Fibroblast of mammary gland (primary cell): ENCODE measurements at regions not wholly inside any gene's neighbourhood (a gene's known extent, or its start where the extent isn't known, plus 50 kb on each side); places are given as distances from the start of the nearest gene placed in this dataset.

Experiments
- DNase-seq: peaks from one replicate; pipeline ENCODE4 v3.0.0-alpha.2; 2010; ENCODE audit warnings: low read depth
- H3K4me3 ChIP-seq: 2 replicates; pipeline ENCODE4 v1.5.1; 2011; ENCODE audit warnings: low read depth, mild to moderate bottlenecking, low read length, moderate library complexity; ENCODE audit not compliant: control insufficient read depth
- TF ChIP-seq, protein P1 (sequence below): conservative IDR thresholded peaks from 2 replicates; pipeline ENCODE4 v1.5.1; 2011; ENCODE audit warnings: low read depth, low read length, inconsistent platforms; ENCODE audit not compliant: control insufficient read depth, insufficient read depth

GRCh38 chr5:89117124-89117644, 234.2 kb upstream of the MEF2C start:
- H3K4me3 ChIP-seq: no peak overlapping the region
- TF ChIP-seq, protein P1, sequence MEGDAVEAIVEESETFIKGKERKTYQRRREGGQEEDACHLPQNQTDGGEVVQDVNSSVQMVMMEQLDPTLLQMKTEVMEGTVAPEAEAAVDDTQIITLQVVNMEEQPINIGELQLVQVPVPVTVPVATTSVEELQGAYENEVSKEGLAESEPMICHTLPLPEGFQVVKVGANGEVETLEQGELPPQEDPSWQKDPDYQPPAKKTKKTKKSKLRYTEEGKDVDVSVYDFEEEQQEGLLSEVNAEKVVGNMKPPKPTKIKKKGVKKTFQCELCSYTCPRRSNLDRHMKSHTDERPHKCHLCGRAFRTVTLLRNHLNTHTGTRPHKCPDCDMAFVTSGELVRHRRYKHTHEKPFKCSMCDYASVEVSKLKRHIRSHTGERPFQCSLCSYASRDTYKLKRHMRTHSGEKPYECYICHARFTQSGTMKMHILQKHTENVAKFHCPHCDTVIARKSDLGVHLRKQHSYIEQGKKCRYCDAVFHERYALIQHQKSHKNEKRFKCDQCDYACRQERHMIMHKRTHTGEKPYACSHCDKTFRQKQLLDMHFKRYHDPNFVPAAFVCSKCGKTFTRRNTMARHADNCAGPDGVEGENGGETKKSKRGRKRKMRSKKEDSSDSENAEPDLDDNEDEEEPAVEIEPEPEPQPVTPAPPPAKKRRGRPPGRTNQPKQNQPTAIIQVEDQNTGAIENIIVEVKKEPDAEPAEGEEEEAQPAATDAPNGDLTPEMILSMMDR: no peak
- peak; percentile 2 for DNase-seq

DNA sequence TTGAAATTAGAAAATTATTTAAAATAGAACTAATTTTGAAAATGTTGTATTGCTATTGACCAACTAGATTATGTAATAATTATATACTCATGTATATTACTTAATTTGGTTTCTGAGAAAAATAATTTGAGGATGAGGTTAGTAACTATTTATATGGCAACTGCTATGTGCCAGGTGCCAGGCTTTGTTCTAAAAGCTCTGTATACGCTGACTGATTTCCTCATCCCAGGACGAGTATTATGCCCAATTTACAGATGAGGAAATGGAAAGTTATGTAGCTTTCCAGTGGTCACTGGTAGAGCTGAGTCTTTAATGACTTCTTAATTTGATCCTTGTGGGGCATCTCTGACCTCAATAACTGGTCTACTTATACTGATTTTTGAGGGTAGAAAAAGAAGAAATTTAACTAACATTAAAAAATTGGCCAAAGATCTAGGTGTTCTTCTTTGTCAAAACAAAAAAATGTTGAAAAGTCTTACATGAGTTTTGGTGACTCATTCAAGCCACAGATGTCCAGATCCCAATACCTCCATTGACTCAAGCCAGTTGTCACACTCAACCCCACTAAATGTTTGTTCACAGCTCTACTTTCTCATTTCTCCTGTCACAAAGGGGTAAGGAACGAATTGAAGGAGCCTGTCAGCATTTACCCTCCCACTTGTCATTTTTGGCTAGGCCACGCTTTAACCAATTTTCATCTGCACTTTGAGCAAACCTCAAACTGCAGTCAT, 228.1 kb upstream of the MEF2C start:
- no peak overlapping the region for H3K4me3 ChIP-seq
- TF ChIP-seq, protein P1: no peak
- DNase-seq: peak; percentile 18

GRCh38 chr5:89106480-89106879, 223.5 kb upstream of the MEF2C start:
- H3K4me3 ChIP-seq: no peak overlapping the region
- TF ChIP-seq, protein P1: no peak
- DNase-seq: no peak

DNA sequence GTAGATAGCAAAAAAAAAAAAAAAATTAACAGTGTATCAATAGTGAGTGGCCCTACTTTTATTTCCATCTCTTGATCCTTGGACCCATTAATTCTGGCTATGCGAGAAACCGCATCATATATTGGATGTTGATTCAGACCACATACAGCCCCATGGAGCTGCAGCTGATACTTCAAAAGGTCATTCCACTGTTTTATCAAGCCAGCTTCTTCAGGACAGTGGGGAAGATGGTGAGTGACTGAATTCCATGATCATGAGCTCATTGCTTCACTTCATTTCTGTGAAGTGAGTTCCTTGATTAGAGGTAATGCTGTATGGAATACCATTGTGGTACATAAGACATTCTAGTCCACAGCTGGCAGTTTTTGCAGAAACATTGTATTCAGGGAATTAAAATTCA, 222.9 kb upstream of the MEF2C start:
- H3K4me3 ChIP-seq: no peak overlapping the region
- no peak for DNase-seq
- TF ChIP-seq, protein P1: no peak

DNA sequence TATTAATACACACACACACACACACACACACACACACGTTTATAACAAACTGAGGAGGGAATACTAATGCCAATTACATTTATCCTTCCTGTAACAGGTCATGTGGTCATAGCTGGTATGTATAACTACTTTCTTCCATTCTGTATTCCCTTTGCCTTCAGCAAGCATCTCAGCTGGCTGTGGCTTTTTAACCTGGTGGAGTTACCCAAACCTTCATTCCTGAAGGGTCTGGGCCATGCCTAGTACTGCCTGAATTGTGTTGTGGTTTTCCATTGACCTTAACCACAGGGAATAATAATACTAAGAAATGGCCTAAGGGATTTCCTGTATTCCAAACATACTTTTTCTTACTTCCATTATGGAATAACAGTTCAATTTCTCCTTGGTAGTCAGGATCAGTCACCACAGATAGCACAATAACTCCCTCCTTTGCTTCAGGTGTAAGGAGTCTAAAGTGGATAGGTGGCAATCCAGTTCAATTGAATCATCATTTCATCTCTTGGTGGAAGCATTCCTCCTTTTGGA, 222.2 kb upstream of the MEF2C start:
- no peak for DNase-seq
- no peak overlapping the region for H3K4me3 ChIP-seq
- TF ChIP-seq, protein P1: no peak

- TF ChIP-seq, protein P1: no peak
- H3K4me3 ChIP-seq: no peak overlapping the region
- no peak for DNase-seq
Observed at GRCh38 chr5:89098199-89098756, 215.3 kb upstream of the MEF2C start.

DNA sequence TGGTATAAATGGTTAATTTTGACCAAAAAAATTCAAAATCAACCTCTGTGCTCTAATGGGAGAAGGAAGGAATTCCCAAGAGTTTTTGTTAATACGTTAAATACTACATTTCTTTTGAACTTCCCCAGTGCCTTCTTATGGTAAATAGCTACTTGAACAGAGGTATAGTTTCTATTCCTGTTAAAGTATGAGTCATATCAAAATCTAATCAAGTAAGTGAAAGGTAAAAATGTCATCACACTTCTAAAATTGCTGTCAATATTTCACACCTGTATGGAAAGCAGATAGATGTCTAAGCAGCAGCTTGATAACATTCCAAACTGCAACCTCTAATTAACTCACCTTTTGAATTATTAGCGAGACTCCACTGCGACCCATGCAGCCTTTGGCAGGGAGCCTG, 214.1 kb upstream of the MEF2C start:
- TF ChIP-seq, protein P1: no peak
- H3K4me3 ChIP-seq: no peak overlapping the region
- DNase-seq: no peak
